H1 (cell line): ENCODE measurements at regions not wholly inside any gene's neighbourhood (a gene's known extent, or its start where the extent isn't known, plus 50 kb on each side); places are given as distances from the start of the nearest gene placed in this dataset.

ENCODE experiments used
- CTCF ChIA-PET: fragments of 300-600 bp; sonication (Branson Sonifier 250); formaldehyde crosslinking; loops from one replicate; lab custom pipeline; 2021; ENCODE audit not compliant: partially characterized antibody; lab: Charles Lee
- POLR2A ChIA-PET: fragments of 300-600 bp; sonication (Branson Sonifier 250); formaldehyde crosslinking; loops from one replicate; lab custom pipeline; 2021; ENCODE audit warnings: inconsistent platforms; ENCODE audit not compliant: partially characterized antibody; lab: Charles Lee
- DNase-seq, 2 experiments: peaks; one replicate each; pipeline versions ENCODE4 v3.0.0 to v3.0.0-alpha.2; 2010 to 2022; ENCODE audit warnings: low spot score in 2 of 2, low read depth in 1 of 2, mixed read lengths in 1 of 2
- FAIRE-seq: peaks from 2 replicates; lab custom pipeline; 2011; peaks lifted over from hg19 to GRCh38; lab: Jason Lieb, UNC
- H2AFZ ChIP-seq: 2 replicates; pipeline ENCODE4 v1.8.1; 2012; ENCODE audit warnings: low read length, inconsistent platforms
- H2AK5ac ChIP-seq: 2 replicates; pipeline ENCODE4 v1.6.1; 2013; ENCODE audit warnings: low read depth, low read length
- H2BK120ac ChIP-seq: replicated peaks from 2 replicates; pipeline ENCODE3; 2013; ENCODE audit warnings: low read depth, low read length, inconsistent platforms
- H2BK12ac ChIP-seq: 2 replicates; pipeline ENCODE4 v1.6.1; 2013; ENCODE audit warnings: low read depth, low read length
- H2BK15ac ChIP-seq: 2 replicates; pipeline ENCODE4 v1.6.1; 2013; ENCODE audit warnings: low read length
- H2BK20ac ChIP-seq: 2 replicates; pipeline ENCODE4 v1.6.1; 2013; ENCODE audit warnings: low read length
- H2BK5ac ChIP-seq: 2 replicates; pipeline ENCODE4 v1.6.1; 2013; ENCODE audit warnings: low read depth, low read length
- H3K14ac ChIP-seq: 2 replicates; pipeline ENCODE4 v1.6.1; 2013; ENCODE audit warnings: inconsistent platforms; ENCODE audit not compliant: insufficient read length
- H3K18ac ChIP-seq: 2 replicates; pipeline ENCODE4 v1.6.1; 2013; ENCODE audit warnings: low read length; ENCODE audit errors: extremely low read depth
- H3K23ac ChIP-seq: 2 replicates; pipeline ENCODE4 v1.6.1; 2013; ENCODE audit warnings: inconsistent platforms; ENCODE audit not compliant: insufficient read length
- H3K23me2 ChIP-seq: 2 replicates; pipeline ENCODE4 v1.6.1; 2013; ENCODE audit warnings: low read depth, low read length
- H3K27ac ChIP-seq: 2 replicates; pipeline ENCODE4 v1.6.1; 2011; ENCODE audit warnings: low read depth, low read length, inconsistent platforms
- H3K27me3 ChIP-seq, 4 experiments: replicated peaks in 1 of 4; 1 replicate in 1 of 4; 2 replicates in 3 of 4; pipeline versions ENCODE4 v1.6.1 to v1.8.1; 2011 to 2013; ENCODE audit warnings: low read length in 3 of 4, mild to moderate bottlenecking in 3 of 4, inconsistent platforms in 2 of 4, mixed read lengths in 2 of 4, moderate library complexity in 1 of 4; ENCODE audit not compliant: control insufficient read depth in 3 of 4, insufficient read depth in 3 of 4; ENCODE audit errors: extremely low read depth in 1 of 4
- H3K36me3 ChIP-seq, 4 experiments: 2 replicates each; pipeline versions ENCODE4 v1.6.1 to v1.8.1; 2011 to 2013; ENCODE audit warnings: mild to moderate bottlenecking in 4 of 4, low read length in 3 of 4, moderate library complexity in 2 of 4, control low read depth in 1 of 4, inconsistent platforms in 1 of 4; ENCODE audit not compliant: insufficient read depth in 4 of 4, control insufficient read depth in 2 of 4
- H3K4ac ChIP-seq: replicated peaks from 2 replicates; pipeline ENCODE3; 2013; ENCODE audit warnings: low read length, low read depth, mixed read lengths, inconsistent platforms; ENCODE audit not compliant: insufficient read length
- H3K4me1 ChIP-seq, 4 experiments: replicated peaks in 1 of 4; 1 replicate in 1 of 4; 2 replicates in 3 of 4; pipeline versions ENCODE4 v1.6.1 to v1.8.1; 2011 to 2013; ENCODE audit warnings: low read length in 3 of 4, inconsistent platforms in 2 of 4, mixed read lengths in 1 of 4; ENCODE audit not compliant: insufficient read depth in 4 of 4, control insufficient read depth in 3 of 4
- H3K4me2 ChIP-seq, 2 experiments: 2 replicates each; pipeline versions ENCODE4 v1.6.1 to v1.8.1; 2011 to 2013; ENCODE audit warnings: low read depth in 2 of 2, low read length in 2 of 2, control low read depth in 1 of 2, inconsistent platforms in 1 of 2, mild to moderate bottlenecking in 1 of 2; ENCODE audit not compliant: insufficient read depth in 1 of 2
- H3K4me3 ChIP-seq, 4 experiments: fragments of 200-600, 300-600 bp in 1 of 4; sonication (generic), shearing (Covaris generic), sonication (Bioruptor Twin) in 1 of 4; 2 replicates each; pipeline versions ENCODE4 v1.5.1 to v1.8.1; 2011 to 2016; ENCODE audit warnings: low read length in 4 of 4, low read depth in 3 of 4, control low read depth in 2 of 4, inconsistent platforms in 2 of 4, mild to moderate bottlenecking in 2 of 4, mixed read lengths in 1 of 4, moderate library complexity in 1 of 4; ENCODE audit not compliant: insufficient read depth in 2 of 4; ENCODE audit errors: extremely low read depth in 1 of 4
- H3K56ac ChIP-seq: replicated peaks from 2 replicates; pipeline ENCODE3; 2013; ENCODE audit warnings: low read depth, mild to moderate bottlenecking, mixed read lengths, low read length, inconsistent platforms; ENCODE audit not compliant: insufficient read length
- H3K79me1 ChIP-seq: 2 replicates; pipeline ENCODE4 v1.6.1; 2013; ENCODE audit warnings: low read depth, low read length, control low read depth
- H3K79me2 ChIP-seq, 2 experiments: 2 replicates each; pipeline versions ENCODE4 v1.6.1 to v1.8.1; 2012 to 2013; ENCODE audit warnings: low read length in 2 of 2, mild to moderate bottlenecking in 2 of 2, inconsistent platforms in 1 of 2; ENCODE audit not compliant: insufficient read depth in 2 of 2, control insufficient read depth in 1 of 2
- H3K9ac ChIP-seq, 4 experiments: replicated peaks in 1 of 4; 1 replicate in 1 of 4; 2 replicates in 3 of 4; pipeline versions ENCODE4 v1.6.1 to v1.8.1; 2011 to 2013; ENCODE audit warnings: low read depth in 3 of 4, low read length in 3 of 4, control low read depth in 2 of 4, mild to moderate bottlenecking in 2 of 4, moderate library complexity in 2 of 4, inconsistent platforms in 1 of 4; ENCODE audit errors: extremely low read depth in 1 of 4
- H3K9me3 ChIP-seq, 2 experiments: 2 replicates each; pipeline versions ENCODE4 v1.6.1 to v1.8.1; 2012 to 2013; ENCODE audit warnings: mild to moderate bottlenecking in 2 of 2, moderate library complexity in 2 of 2, control low read depth in 1 of 2, inconsistent platforms in 1 of 2, low read depth in 1 of 2, low read length in 1 of 2, mixed read lengths in 1 of 2; ENCODE audit not compliant: insufficient read depth in 2 of 2
- H4K20me1 ChIP-seq, 2 experiments: replicated peaks in 1 of 2; 2 replicates each; pipeline versions ENCODE3 to v1.8.1; 2011 to 2013; ENCODE audit warnings: inconsistent platforms in 2 of 2, low read length in 2 of 2, mild to moderate bottlenecking in 1 of 2; ENCODE audit not compliant: insufficient read depth in 2 of 2, control insufficient read depth in 1 of 2
- H4K5ac ChIP-seq: 2 replicates; pipeline ENCODE4 v1.6.1; 2013; ENCODE audit warnings: low read length, low read depth, mixed read lengths, inconsistent platforms; ENCODE audit not compliant: insufficient read length
- H4K8ac ChIP-seq: 2 replicates; pipeline ENCODE4 v1.8.0; 2013; ENCODE audit warnings: mild to moderate bottlenecking, moderate library complexity, low read length, inconsistent platforms; ENCODE audit not compliant: insufficient read depth; ENCODE audit errors: extremely low read depth
- H4K91ac ChIP-seq: replicated peaks from 2 replicates; pipeline ENCODE3; 2013; ENCODE audit warnings: low read length, mixed read lengths, inconsistent platforms; ENCODE audit not compliant: insufficient read length
- CTBP2 ChIP-seq: IDR thresholded peaks from 2 replicates; pipeline ENCODE4 v1.7.0; 2011; ENCODE audit warnings: borderline replicate concordance, mild to moderate bottlenecking, moderate library complexity, mixed read lengths, low read length; ENCODE audit not compliant: insufficient read depth, insufficient read length
- JUND ChIP-seq: IDR thresholded peaks from 2 replicates; pipeline ENCODE4 v1.6.1; 2011; ENCODE audit warnings: mild to moderate bottlenecking, improper control_type of control experiment, low read length
- NANOG ChIP-seq: IDR thresholded peaks from 2 replicates; pipeline ENCODE4 v1.6.1; 2011; ENCODE audit warnings: low read length, low read depth, mild to moderate bottlenecking, inconsistent platforms; ENCODE audit not compliant: insufficient read depth, poor library complexity, severe bottlenecking
- RXRA ChIP-seq: IDR thresholded peaks from 2 replicates; pipeline ENCODE4 v1.6.1; 2011; ENCODE audit warnings: low read depth, mild to moderate bottlenecking, low read length, moderate library complexity; ENCODE audit not compliant: insufficient read depth
- SP1 ChIP-seq: IDR thresholded peaks from 2 replicates; pipeline ENCODE4 v1.6.1; 2011; ENCODE audit warnings: low read depth, low read length
- SP2 ChIP-seq: IDR thresholded peaks from 2 replicates; pipeline ENCODE4 v1.6.1; 2012; ENCODE audit warnings: mild to moderate bottlenecking, low read length, inconsistent platforms
- WGBS, 2 experiments: shearing (Covaris generic) in 1 of 2; methylation state at CpG; one replicate each; pipeline versions ENCODE4 v1.1.6 to v1.1.7; 2013 to 2015; ENCODE audit warnings: low lambda C conversion rate in 2 of 2, mixed read lengths in 2 of 2, inconsistent platforms in 1 of 2, low coverage in 1 of 2, missing lambda C conversion rate in 1 of 2; ENCODE audit not compliant: insufficient replicate concordance in 2 of 2, insufficient coverage in 1 of 2, insufficient read length in 1 of 2; ENCODE audit errors: extremely low coverage in 1 of 2, missing lambda C conversion rate in 1 of 2; 5-methylcytosine and 5-hydroxymethylcytosine counted together

GRCh38 chr2:107323946-107324565, 438.1 kb upstream of the ST6GAL2 start:
- H3K14ac ChIP-seq: no peak overlapping the region
- 94% methylated on average over 8 of the region's 8 CpGs; no CpG with 5 or more reads in 1 of the 2 experiments for WGBS, 2 experiments
- H2AFZ ChIP-seq: no peak overlapping the region
- no peaks in the 10 kb centered on the region for H3K27me3 ChIP-seq
- DNase-seq (no peak), FAIRE-seq (no peak)
- no peaks in the 10 kb centered on the region for H3K79me1 ChIP-seq
- no peak overlapping the region for H3K56ac ChIP-seq
- ChIA-PET CTCF (no interaction called here), POLR2A (no interaction called here)
- H4K5ac ChIP-seq: no peak overlapping the region
- no peak overlapping the region for H3K4me3 ChIP-seq
- H3K4me1 ChIP-seq: no peaks in the 10 kb centered on the region
- no peak overlapping the region for H3K9ac ChIP-seq
- H2BK12ac ChIP-seq: no peak overlapping the region
- H2BK15ac ChIP-seq: no peak overlapping the region
- no peaks in the 10 kb centered on the region for H3K23me2 ChIP-seq
- H4K91ac ChIP-seq: no peak overlapping the region
- no peak overlapping the region for H2BK120ac ChIP-seq
- no peak overlapping the region for H2BK5ac ChIP-seq
- no peaks in the 10 kb centered on the region for H4K20me1 ChIP-seq
- no peak for TF ChIP-seq JUND
- no peak for TF ChIP-seq CTBP2
- TF ChIP-seq RXRA: no peak
- TF ChIP-seq NANOG: no peak
- TF ChIP-seq SP2: no peak
- TF ChIP-seq SP1: no peak
- H3K4ac ChIP-seq: no peak overlapping the region
- no peak overlapping the region for H3K27ac ChIP-seq
- H3K23ac ChIP-seq: no peak overlapping the region
- no peaks in the 10 kb centered on the region; a peak in 1 of 4 replicates for H3K9me3 ChIP-seq
- H4K8ac ChIP-seq: no peak overlapping the region
- H3K18ac ChIP-seq: no peak overlapping the region
- H3K4me2 ChIP-seq: no peak overlapping the region
- no peak overlapping the region for H2AK5ac ChIP-seq
- H2BK20ac ChIP-seq: no peak overlapping the region
- no peaks in the 10 kb centered on the region for H3K36me3 ChIP-seq
- H3K79me2 ChIP-seq: no peaks in the 10 kb centered on the region
